ENCODE measurements at regions not wholly inside any gene's neighbourhood (a gene's known extent, or its start where the extent isn't known, plus 50 kb on each side); places are given as distances from the start of the nearest gene placed in this dataset.

- Mint-ChIP-seq H3K27me3 (no peaks in the 10 kb centered on the region), H3K4me1 (no peaks in the 10 kb centered on the region), H3K9me3 (no peaks in the 10 kb centered on the region), H3K36me3 (no peaks in the 10 kb centered on the region), H3K4me3 (no peak overlapping the region), H3K27ac (no peak overlapping the region)
- no peak for DNase-seq
- ATAC-seq (ENCODE audit: low read depth in 2 of 2), result no peak
- no peaks in the 10 kb centered on the region for H3K4me1 ChIP-seq (ENCODE audit: control insufficient read depth, insufficient read depth, low read length, poor library complexity, severe bottlenecking)
- no peaks in the 10 kb centered on the region for H3K27me3 ChIP-seq (ENCODE audit: control insufficient read depth, insufficient read depth, low read length)
- no peaks in the 10 kb centered on the region for H3K9me3 ChIP-seq (ENCODE audit: control insufficient read depth in 2 of 2, low read length in 2 of 2)
- no peak overlapping the region for H3K4me3 ChIP-seq (ENCODE audit: low read depth, low read length)
- no peaks in the 10 kb centered on the region for H3K36me3 ChIP-seq (ENCODE audit: control insufficient read depth, insufficient read depth, low read length)
- no peak overlapping the region for H3K27ac ChIP-seq (ENCODE audit: insufficient read depth, low read length, poor library complexity, severe bottlenecking)
Measured at GRCh38 chr2:58616961-58617360, 375.8 kb upstream of the FANCL start.

GRCh38 chr2:58614219-58614618 is 373.1 kb upstream of the FANCL start:
- no peaks in the 10 kb centered on the region for H3K9me3 ChIP-seq (ENCODE audit: control insufficient read depth in 2 of 2, low read length in 2 of 2)
- Mint-ChIP-seq H3K36me3 (no peaks in the 10 kb centered on the region), H3K4me3 (no peak overlapping the region), H3K4me1 (no peaks in the 10 kb centered on the region), H3K9me3 (no peaks in the 10 kb centered on the region), H3K27ac (no peak overlapping the region), H3K27me3 (no peaks in the 10 kb centered on the region)
- H3K4me1 ChIP-seq (ENCODE audit: control insufficient read depth, insufficient read depth, low read length, poor library complexity, severe bottlenecking), result no peaks in the 10 kb centered on the region
- no peaks in the 10 kb centered on the region for H3K36me3 ChIP-seq (ENCODE audit: control insufficient read depth, insufficient read depth, low read length)
- ATAC-seq (ENCODE audit: low read depth in 2 of 2) (no peak), DNase-seq (no peak)
- H3K27me3 ChIP-seq (ENCODE audit: control insufficient read depth, insufficient read depth, low read length), result no peaks in the 10 kb centered on the region
- no peak overlapping the region for H3K27ac ChIP-seq (ENCODE audit: insufficient read depth, low read length, poor library complexity, severe bottlenecking)
- no peak overlapping the region for H3K4me3 ChIP-seq (ENCODE audit: low read depth, low read length)

DNA sequence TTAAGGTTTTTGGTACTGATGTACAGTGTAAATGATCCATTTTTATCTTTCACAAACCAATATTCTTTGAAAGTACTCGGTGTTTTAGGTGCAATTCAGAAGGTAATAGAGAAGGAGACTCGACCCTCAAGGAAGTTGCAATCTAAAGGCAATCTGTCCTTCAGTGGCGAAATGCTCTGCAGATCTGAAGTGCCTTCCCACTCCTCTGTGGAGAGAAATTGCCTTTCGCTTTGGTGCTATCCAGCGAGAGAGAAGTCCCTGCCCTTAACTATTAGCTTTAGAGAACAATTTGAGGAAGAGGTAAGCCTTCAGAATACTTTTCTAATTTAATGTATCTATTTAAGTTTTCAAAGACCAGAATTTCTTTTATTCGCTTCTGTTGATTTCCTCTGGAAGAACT is 371.8 kb upstream of the FANCL start:
- Histone ChIP-seq H3K27ac (ENCODE audit: insufficient read depth, low read length, poor library complexity, severe bottlenecking) (no peak overlapping the region), H3K4me1 (ENCODE audit: control insufficient read depth, insufficient read depth, low read length, poor library complexity, severe bottlenecking) (no peaks in the 10 kb centered on the region), H3K4me3 (ENCODE audit: low read depth, low read length) (no peak overlapping the region), H3K36me3 (ENCODE audit: control insufficient read depth, insufficient read depth, low read length) (no peaks in the 10 kb centered on the region), H3K9me3 (ENCODE audit: control insufficient read depth in 2 of 2, low read length in 2 of 2) (no peaks in the 10 kb centered on the region), H3K27me3 (ENCODE audit: control insufficient read depth, insufficient read depth, low read length) (no peaks in the 10 kb centered on the region)
- no peak for ATAC-seq (ENCODE audit: low read depth in 2 of 2)
- no peaks in the 10 kb centered on the region for H3K4me1 Mint-ChIP-seq
- no peaks in the 10 kb centered on the region for H3K27me3 Mint-ChIP-seq
- DNase-seq, result no peak
- H3K36me3 Mint-ChIP-seq, result no peaks in the 10 kb centered on the region
- H3K9me3 Mint-ChIP-seq, result no peaks in the 10 kb centered on the region
- H3K4me3 Mint-ChIP-seq, result no peak overlapping the region
- no peak overlapping the region for H3K27ac Mint-ChIP-seq

DNA sequence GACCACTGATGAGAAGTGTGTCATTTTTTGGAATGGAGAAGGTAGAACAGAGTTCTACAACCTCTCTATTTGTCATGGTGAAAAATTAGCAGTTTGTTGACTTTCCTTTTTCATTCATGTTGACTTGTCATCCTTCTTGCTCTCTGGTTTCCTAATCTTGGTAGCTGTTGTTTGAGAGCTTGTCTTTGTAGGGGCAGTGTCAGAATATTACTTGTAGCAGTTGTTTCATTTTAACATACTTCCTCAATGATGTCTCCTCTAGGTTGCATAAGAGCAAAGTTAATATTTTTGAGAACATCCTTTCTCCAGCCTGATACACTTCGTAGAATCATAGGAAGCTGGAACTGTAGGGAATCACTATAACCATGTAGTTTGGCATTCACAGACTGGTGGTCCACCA is 368.2 kb upstream of the FANCL start:
- DNase-seq, result no peak
- no peaks in the 10 kb centered on the region for H3K4me1 Mint-ChIP-seq
- Histone ChIP-seq H3K27ac (ENCODE audit: insufficient read depth, low read length, poor library complexity, severe bottlenecking) (no peak overlapping the region), H3K4me3 (ENCODE audit: low read depth, low read length) (no peak overlapping the region), H3K4me1 (ENCODE audit: control insufficient read depth, insufficient read depth, low read length, poor library complexity, severe bottlenecking) (no peaks in the 10 kb centered on the region), H3K27me3 (ENCODE audit: control insufficient read depth, insufficient read depth, low read length) (no peaks in the 10 kb centered on the region), H3K36me3 (ENCODE audit: control insufficient read depth, insufficient read depth, low read length) (no peaks in the 10 kb centered on the region), H3K9me3 (ENCODE audit: control insufficient read depth in 2 of 2, low read length in 2 of 2) (no peaks in the 10 kb centered on the region)
- no peak for ATAC-seq (ENCODE audit: low read depth in 2 of 2)
- no peaks in the 10 kb centered on the region for H3K36me3 Mint-ChIP-seq
- H3K9me3 Mint-ChIP-seq, result peaks cover 0 to 2% (median 0%) of the 10 kb centered on the region in 7 donors
- no peaks in the 10 kb centered on the region for H3K27me3 Mint-ChIP-seq
- no peak overlapping the region for H3K4me3 Mint-ChIP-seq
- no peak overlapping the region for H3K27ac Mint-ChIP-seq

- DNase-seq (no peak), ATAC-seq (ENCODE audit: low read depth in 2 of 2) (no peak)
- no peak overlapping the region for H3K27ac Mint-ChIP-seq
- H3K4me1 Mint-ChIP-seq, result no peaks in the 10 kb centered on the region
- no peak overlapping the region for H3K27ac ChIP-seq (ENCODE audit: insufficient read depth, low read length, poor library complexity, severe bottlenecking)
- no peaks in the 10 kb centered on the region for H3K4me1 ChIP-seq (ENCODE audit: control insufficient read depth, insufficient read depth, low read length, poor library complexity, severe bottlenecking)
- H3K4me3 Mint-ChIP-seq, result no peak overlapping the region
- no peaks in the 10 kb centered on the region for H3K27me3 ChIP-seq (ENCODE audit: control insufficient read depth, insufficient read depth, low read length)
- no peaks in the 10 kb centered on the region for H3K36me3 Mint-ChIP-seq
- peaks cover 0 to 3% (median 0%) of the 10 kb centered on the region in 7 donors for H3K9me3 Mint-ChIP-seq
- no peaks in the 10 kb centered on the region for H3K9me3 ChIP-seq (ENCODE audit: control insufficient read depth in 2 of 2, low read length in 2 of 2)
- no peak overlapping the region for H3K4me3 ChIP-seq (ENCODE audit: low read depth, low read length)
- no peaks in the 10 kb centered on the region for H3K27me3 Mint-ChIP-seq
- H3K36me3 ChIP-seq (ENCODE audit: control insufficient read depth, insufficient read depth, low read length), result no peaks in the 10 kb centered on the region
Measured at GRCh38 chr2:58608146-58608545, 367.0 kb upstream of the FANCL start.

- H3K36me3 Mint-ChIP-seq, result no peaks in the 10 kb centered on the region
- Histone ChIP-seq H3K4me3 (ENCODE audit: low read depth, low read length) (no peak overlapping the region), H3K27me3 (ENCODE audit: control insufficient read depth, insufficient read depth, low read length) (no peaks in the 10 kb centered on the region), H3K36me3 (ENCODE audit: control insufficient read depth, insufficient read depth, low read length) (no peaks in the 10 kb centered on the region), H3K4me1 (ENCODE audit: control insufficient read depth, insufficient read depth, low read length, poor library complexity, severe bottlenecking) (no peaks in the 10 kb centered on the region), H3K9me3 (ENCODE audit: control insufficient read depth in 2 of 2, low read length in 2 of 2) (no peaks in the 10 kb centered on the region), H3K27ac (ENCODE audit: insufficient read depth, low read length, poor library complexity, severe bottlenecking) (no peak overlapping the region)
- DNase-seq (no peak), ATAC-seq (ENCODE audit: low read depth in 2 of 2) (no peak)
- no peak overlapping the region for H3K4me3 Mint-ChIP-seq
- no peaks in the 10 kb centered on the region for H3K27me3 Mint-ChIP-seq
- peaks cover 0 to 3% (median 0%) of the 10 kb centered on the region in 7 donors for H3K9me3 Mint-ChIP-seq
- H3K27ac Mint-ChIP-seq, result no peak overlapping the region
- no peaks in the 10 kb centered on the region for H3K4me1 Mint-ChIP-seq
Measured at GRCh38 chr2:58607448-58607847, 366.3 kb upstream of the FANCL start.

- H3K4me3 Mint-ChIP-seq, result no peak overlapping the region
- no peak for DNase-seq
- no peaks in the 10 kb centered on the region for H3K4me1 Mint-ChIP-seq
- no peaks in the 10 kb centered on the region for H3K9me3 ChIP-seq (ENCODE audit: control insufficient read depth in 2 of 2, low read length in 2 of 2)
- peaks cover 0 to 3% (median 0%) of the 10 kb centered on the region in 7 donors for H3K9me3 Mint-ChIP-seq
- ATAC-seq (ENCODE audit: low read depth in 2 of 2), result no peak
- no peak overlapping the region for H3K27ac ChIP-seq (ENCODE audit: insufficient read depth, low read length, poor library complexity, severe bottlenecking)
- H3K27me3 ChIP-seq (ENCODE audit: control insufficient read depth, insufficient read depth, low read length), result no peaks in the 10 kb centered on the region
- no peak overlapping the region for H3K4me3 ChIP-seq (ENCODE audit: low read depth, low read length)
- no peak overlapping the region for H3K27ac Mint-ChIP-seq
- H3K36me3 Mint-ChIP-seq, result no peaks in the 10 kb centered on the region
- H3K27me3 Mint-ChIP-seq, result no peaks in the 10 kb centered on the region
- no peaks in the 10 kb centered on the region for H3K4me1 ChIP-seq (ENCODE audit: control insufficient read depth, insufficient read depth, low read length, poor library complexity, severe bottlenecking)
- no peaks in the 10 kb centered on the region for H3K36me3 ChIP-seq (ENCODE audit: control insufficient read depth, insufficient read depth, low read length)
Measured at GRCh38 chr2:58606799-58607198, 365.7 kb upstream of the FANCL start.

DNA sequence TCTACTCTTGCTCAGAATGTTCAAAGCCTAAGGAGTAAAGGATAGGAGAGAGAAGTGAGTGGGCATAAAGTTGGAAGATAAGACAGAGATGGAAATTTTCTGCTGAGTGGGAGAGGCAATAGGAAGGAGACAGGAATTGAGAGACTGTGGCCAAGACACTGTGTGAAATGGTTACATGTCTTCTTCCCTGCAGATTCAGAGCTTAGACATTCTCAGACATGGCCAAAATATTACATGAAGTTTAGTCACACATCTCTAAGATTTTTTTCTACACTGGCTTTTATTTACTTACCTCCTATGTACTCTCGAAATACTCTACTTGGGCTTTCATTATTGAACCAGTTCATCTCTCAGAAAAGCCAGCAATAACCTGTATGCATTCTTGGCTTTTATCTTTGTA is 363.0 kb upstream of the FANCL start:
- Mint-ChIP-seq H3K4me1 (no peaks in the 10 kb centered on the region), H3K27me3 (no peaks in the 10 kb centered on the region), H3K36me3 (no peaks in the 10 kb centered on the region), H3K9me3 (peaks cover 0 to 3% (median 0%) of the 10 kb centered on the region in 7 donors), H3K4me3 (no peak overlapping the region), H3K27ac (no peak overlapping the region)
- no peaks in the 10 kb centered on the region for H3K27me3 ChIP-seq (ENCODE audit: control insufficient read depth, insufficient read depth, low read length)
- H3K36me3 ChIP-seq (ENCODE audit: control insufficient read depth, insufficient read depth, low read length), result no peaks in the 10 kb centered on the region
- DNase-seq, result no peak
- H3K4me1 ChIP-seq (ENCODE audit: control insufficient read depth, insufficient read depth, low read length, poor library complexity, severe bottlenecking), result no peaks in the 10 kb centered on the region
- H3K4me3 ChIP-seq (ENCODE audit: low read depth, low read length), result no peak overlapping the region
- ATAC-seq (ENCODE audit: low read depth in 2 of 2), result no peak
- no peak overlapping the region for H3K27ac ChIP-seq (ENCODE audit: insufficient read depth, low read length, poor library complexity, severe bottlenecking)
- H3K9me3 ChIP-seq (ENCODE audit: control insufficient read depth in 2 of 2, low read length in 2 of 2), result no peaks in the 10 kb centered on the region

All from CD4-positive, CD25-positive, alpha-beta regulatory T cell (primary cell).